HepG2 (cell line): ENCODE measurements at regions not wholly inside any gene's neighbourhood (a gene's known extent, or its start where the extent isn't known, plus 50 kb on each side); places are given as distances from the start of the nearest gene placed in this dataset.

Experiments
- ATAC-seq: fragments of 200-7000 bp; cut with Tn5 transposase; 3 replicates; pipeline ENCODE4 v1.9.1; 2020; ENCODE audit warnings: mild to moderate bottlenecking, moderate library complexity
- BruUV-seq: library from RNA; stranded (reverse); fragments of 400-500 nt; replicated peaks from 2 replicates; lab custom pipeline; 2021; lab: Mats Ljungman, UMichigan
- CTCF ChIA-PET: fragments of 300-600 bp; formaldehyde crosslinking; extraction: SDS; loops from one replicate; lab custom pipeline; 2021; ENCODE audit warnings: low total read pairs, inconsistent platforms, low intra/inter-chr PET ratio; lab: Yijun Ruan, JAX
- POLR2A ChIA-PET: fragments of 350-600 bp; sonication (Branson Sonifier 250); formaldehyde crosslinking; loops from one replicate; lab custom pipeline; 2020; ENCODE audit warnings: antibody characterized with exemption, inconsistent platforms; lab: Yijun Ruan, JAX
- DNase-seq: peaks from one replicate; pipeline ENCODE4 v3.0.0-alpha.2; 2015; ENCODE audit warnings: low spot score
- FAIRE-seq: peaks from 3 replicates; lab custom pipeline; 2011; peaks lifted over from hg19 to GRCh38; lab: Jason Lieb, UNC
- H2AFZ ChIP-seq: one replicate; pipeline ENCODE4 v1.6.1; 2011; ENCODE audit warnings: low read length, inconsistent platforms
- H3K27ac ChIP-seq: fragments of 300-600 bp; 3 replicates; pipeline ENCODE4 v1.8.0; 2011; ENCODE audit warnings: mixed run types, mild to moderate bottlenecking, mixed read lengths, low read length, inconsistent platforms; ENCODE audit not compliant: insufficient read depth; ENCODE audit errors: extremely low read length
- H3K27me3 ChIP-seq, 2 experiments: fragments of 200-600 bp in 1 of 2; 2 replicates in 1 of 2; 3 replicates in 1 of 2; pipeline versions ENCODE4 v1.6.0 to v1.8.0; 2011; ENCODE audit warnings: low read length in 2 of 2, mild to moderate bottlenecking in 2 of 2, moderate library complexity in 2 of 2, inconsistent platforms in 1 of 2; ENCODE audit not compliant: insufficient read depth in 2 of 2, control insufficient read depth in 1 of 2
- H3K36me3 ChIP-seq, 2 experiments: fragments of 200-600 bp in 1 of 2; replicated peaks in 1 of 2; 2 replicates in 1 of 2; 3 replicates in 1 of 2; pipeline versions ENCODE4 v1.5.1 to v1.8.0; 2011; ENCODE audit warnings: low read length in 2 of 2, inconsistent platforms in 1 of 2; ENCODE audit not compliant: insufficient read depth in 2 of 2, control insufficient read depth in 1 of 2
- H3K4me1 ChIP-seq: 2 replicates; pipeline ENCODE4 v1.5.1; 2012; ENCODE audit warnings: low read length, inconsistent platforms; ENCODE audit not compliant: insufficient read depth
- H3K4me2 ChIP-seq: 2 replicates; pipeline ENCODE4 v1.6.0; 2011; ENCODE audit warnings: low read depth, low read length, inconsistent platforms
- H3K4me3 ChIP-seq, 3 experiments: fragments of 200-600 bp in 1 of 3; sonication (generic), shearing (Covaris generic) in 1 of 3; replicated peaks in 1 of 3; 2 replicates each; pipeline ENCODE4 v1.5.1; 2011 to 2016; ENCODE audit warnings: low read length in 3 of 3, inconsistent platforms in 2 of 3, low read depth in 2 of 3, mild to moderate bottlenecking in 2 of 3, control low read depth in 1 of 3, mixed read lengths in 1 of 3; ENCODE audit not compliant: insufficient read depth in 1 of 3
- H3K79me2 ChIP-seq: one replicate; pipeline ENCODE4 v1.6.1; 2011; ENCODE audit warnings: low read length, inconsistent platforms; ENCODE audit not compliant: insufficient read depth
- H3K9ac ChIP-seq: 2 replicates; pipeline ENCODE4 v1.6.0; 2011; ENCODE audit warnings: mild to moderate bottlenecking, low read depth, low read length, inconsistent platforms; ENCODE audit not compliant: insufficient read depth
- H3K9me3 ChIP-seq: 2 replicates; pipeline ENCODE4 v1.5.1; 2012; ENCODE audit warnings: mild to moderate bottlenecking, low read length
- H4K20me1 ChIP-seq: 2 replicates; pipeline ENCODE4 v1.6.0; 2011; ENCODE audit warnings: inconsistent platforms, mild to moderate bottlenecking, low read length, moderate library complexity; ENCODE audit not compliant: insufficient read depth
- ATRX ChIP-seq: sonication (generic); formaldehyde crosslinking; IDR thresholded peaks from 2 replicates; pipeline ENCODE4 v1.4.0; 2020; ENCODE audit warnings: missing genetic modification reagents, borderline replicate concordance
- ELF1 ChIP-seq: sonication (generic); formaldehyde crosslinking; IDR thresholded peaks from 2 replicates; pipeline ENCODE4 v1.4.0; 2020; ENCODE audit warnings: missing genetic modification reagents
- GATAD1 ChIP-seq: IDR thresholded peaks from 2 replicates; pipeline ENCODE4 v1.6.1; 2016; ENCODE audit warnings: missing genetic modification reagents, missing compliant biosample characterization
- NFRKB ChIP-seq: fragments of 450-650 bp; IDR thresholded peaks from 2 replicates; pipeline ENCODE4 v1.6.1; 2017
- NR2F2 ChIP-seq: IDR thresholded peaks from 2 replicates; pipeline ENCODE4 v1.6.1; 2012; ENCODE audit warnings: low read depth, inconsistent platforms, borderline replicate concordance
- ONECUT2 ChIP-seq: sonication (generic); formaldehyde crosslinking; IDR thresholded peaks from 2 replicates; pipeline ENCODE4 v1.4.0; 2020; ENCODE audit warnings: missing genetic modification reagents
- PHF8 ChIP-seq: sonication (generic); formaldehyde crosslinking; IDR thresholded peaks from 2 replicates; pipeline ENCODE4 v1.5.0; 2020; ENCODE audit warnings: missing genetic modification reagents
- PTBP1 ChIP-seq: fragments of 200-400 bp; formaldehyde crosslinking; IDR thresholded peaks from 2 replicates; pipeline ENCODE4 v1.6.1; 2018; ENCODE audit warnings: low read length, low read depth; ENCODE audit not compliant: poor library complexity, severe bottlenecking
- RELA ChIP-seq: sonication (generic); formaldehyde crosslinking; IDR thresholded peaks from 2 replicates; pipeline ENCODE4 v1.4.0; 2020; ENCODE audit warnings: missing genetic modification reagents
- SKI ChIP-seq: fragments of 450-650 bp; IDR thresholded peaks from one replicate; pipeline ENCODE4 v1.6.1; 2018; ENCODE audit warnings: mild to moderate bottlenecking; ENCODE audit not compliant: partially characterized antibody
- TBX3 ChIP-seq: fragments of 450-650 bp; IDR thresholded peaks from 2 replicates; pipeline ENCODE4 v1.6.1; 2017; ENCODE audit warnings: antibody characterized with exemption, mild to moderate bottlenecking, inconsistent platforms, borderline replicate concordance
- ZFYVE20 ChIP-seq: sonication (generic); formaldehyde crosslinking; IDR thresholded peaks from 2 replicates; pipeline ENCODE4 v1.8.0; 2023; ENCODE audit warnings: low read depth, mild to moderate bottlenecking, moderate library complexity, missing genetic modification reagents, borderline replicate concordance
- ZNF12 ChIP-seq: sonication (generic); formaldehyde crosslinking; IDR thresholded peaks from 2 replicates; pipeline ENCODE4 v1.5.0; 2020; ENCODE audit warnings: missing genetic modification reagents
- ZNF713 ChIP-seq: sonication (generic); formaldehyde crosslinking; IDR thresholded peaks from 2 replicates; pipeline ENCODE4 v1.4.0; 2020; ENCODE audit warnings: mild to moderate bottlenecking, missing genetic modification reagents
- WGBS: methylation state at CpG from one replicate; pipeline ENCODE4 v1.1.6; 2017; ENCODE audit warnings: low lambda C conversion rate; 5-methylcytosine and 5-hydroxymethylcytosine counted together
- in situ Hi-C: cut with HindIII; loops from 2 replicates; pipeline ENCODE4 v1.10.0; 2017; ENCODE audit warnings: low pct_unique_long_range_greater_than_20kb; ENCODE audit not compliant: extremely low pct_ligation_motif_present
- intact Hi-C: fragments of 100-400 bp; cut with micrococcal nuclease; formaldehyde crosslinking; loops from one replicate; pipeline ENCODE4 v1.10.0; 2022; ENCODE audit not compliant: unreplicated experiment
- TF ChIP-seq, protein P1 (sequence below): sonication (generic); formaldehyde crosslinking; IDR thresholded peaks from 2 replicates; pipeline ENCODE4 v1.9.0; 2022; ENCODE audit warnings: missing genetic modification reagents, mild to moderate bottlenecking, borderline replicate concordance
- TF ChIP-seq, protein P2 (sequence below): IDR thresholded peaks from 2 replicates; pipeline ENCODE4 v1.6.1; 2012; ENCODE audit warnings: inconsistent platforms
- TF ChIP-seq, protein P3 (sequence below): sonication (generic); formaldehyde crosslinking; IDR thresholded peaks from 2 replicates; pipeline ENCODE4 v1.8.0; 2022; ENCODE audit warnings: low read depth, missing genetic modification reagents

DNA sequence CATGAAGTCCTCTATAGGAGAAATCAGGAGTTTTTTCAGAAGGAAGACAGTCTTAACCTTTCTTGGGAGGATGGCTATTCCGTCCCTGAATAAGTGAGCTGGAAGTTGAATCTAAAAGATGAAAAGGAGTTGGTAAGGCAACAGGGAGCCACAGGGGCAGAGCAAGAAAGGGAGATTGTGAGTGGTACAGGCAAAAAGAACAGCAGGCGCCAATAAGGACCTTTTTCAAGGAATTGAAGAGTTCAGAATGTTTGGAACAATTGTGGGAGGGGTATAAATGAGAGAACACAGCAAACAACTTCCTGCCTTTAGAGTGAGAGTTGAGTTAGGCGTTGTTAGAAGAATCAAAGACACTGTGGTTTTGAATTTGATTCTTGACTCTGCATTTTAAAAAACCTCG, 1003.7 kb downstream of the EPHA7 start:
- TF ChIP-seq ATRX (CRISPR knock-in tag) (no peak), TBX3 (no peak), NR2F2 (no peak), SKI (no peak), ELF1 (no peak), PHF8 (CRISPR knock-in tag) (no peak), ZFYVE20 (CRISPR knock-in tag) (no peak), ZNF12 (no peak), ZNF713 (CRISPR knock-in tag) (no peak), RELA (CRISPR knock-in tag) (no peak), PTBP1 (no peak), ONECUT2 (CRISPR knock-in tag) (no peak), NFRKB (no peak), GATAD1 (CRISPR knock-in tag) (no peak)
- TF ChIP-seq, protein P1, sequence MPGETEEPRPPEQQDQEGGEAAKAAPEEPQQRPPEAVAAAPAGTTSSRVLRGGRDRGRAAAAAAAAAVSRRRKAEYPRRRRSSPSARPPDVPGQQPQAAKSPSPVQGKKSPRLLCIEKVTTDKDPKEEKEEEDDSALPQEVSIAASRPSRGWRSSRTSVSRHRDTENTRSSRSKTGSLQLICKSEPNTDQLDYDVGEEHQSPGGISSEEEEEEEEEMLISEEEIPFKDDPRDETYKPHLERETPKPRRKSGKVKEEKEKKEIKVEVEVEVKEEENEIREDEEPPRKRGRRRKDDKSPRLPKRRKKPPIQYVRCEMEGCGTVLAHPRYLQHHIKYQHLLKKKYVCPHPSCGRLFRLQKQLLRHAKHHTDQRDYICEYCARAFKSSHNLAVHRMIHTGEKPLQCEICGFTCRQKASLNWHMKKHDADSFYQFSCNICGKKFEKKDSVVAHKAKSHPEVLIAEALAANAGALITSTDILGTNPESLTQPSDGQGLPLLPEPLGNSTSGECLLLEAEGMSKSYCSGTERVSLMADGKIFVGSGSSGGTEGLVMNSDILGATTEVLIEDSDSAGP (CRISPR knock-in tag): no peak
- TF ChIP-seq, protein P2, sequence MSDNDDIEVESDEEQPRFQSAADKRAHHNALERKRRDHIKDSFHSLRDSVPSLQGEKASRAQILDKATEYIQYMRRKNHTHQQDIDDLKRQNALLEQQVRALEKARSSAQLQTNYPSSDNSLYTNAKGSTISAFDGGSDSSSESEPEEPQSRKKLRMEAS: no peak
- TF ChIP-seq, protein P3, sequence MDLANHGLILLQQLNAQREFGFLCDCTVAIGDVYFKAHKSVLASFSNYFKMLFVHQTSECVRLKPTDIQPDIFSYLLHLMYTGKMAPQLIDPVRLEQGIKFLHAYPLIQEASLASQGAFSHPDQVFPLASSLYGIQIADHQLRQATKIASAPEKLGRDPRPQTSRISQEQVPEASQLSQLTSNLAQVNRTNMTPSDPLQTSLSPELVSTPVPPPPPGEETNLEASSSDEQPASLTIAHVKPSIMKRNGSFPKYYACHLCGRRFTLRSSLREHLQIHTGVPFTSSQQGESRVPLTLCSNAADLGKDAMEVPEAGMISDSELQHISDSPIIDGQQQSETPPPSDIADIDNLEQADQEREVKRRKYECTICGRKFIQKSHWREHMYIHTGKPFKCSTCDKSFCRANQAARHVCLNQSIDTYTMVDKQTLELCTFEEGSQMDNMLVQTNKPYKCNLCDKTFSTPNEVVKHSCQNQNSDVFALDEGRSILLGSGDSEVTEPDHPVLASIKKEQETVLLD: no peak
- no peak for FAIRE-seq
- CTCF ChIA-PET: no interaction called here

More for the DNA sequence above, 1003.7 kb downstream of the EPHA7 start:
- Histone ChIP-seq H4K20me1 (no peaks in the 10 kb centered on the region), H3K9me3 (peaks cover 5% of the 10 kb centered on the region; the same call in 1 of the 2 replicates), H3K79me2 (no peaks in the 10 kb centered on the region), H3K27me3 (no peaks in the 10 kb centered on the region), H2AFZ (no peak overlapping the region), H3K4me3 (no peak overlapping the region), H3K36me3 (no peaks in the 10 kb centered on the region), H3K4me1 (no peaks in the 10 kb centered on the region), H3K27ac (no peak overlapping the region), H3K4me2 (no peak overlapping the region), H3K9ac (no peak overlapping the region)
- WGBS: 1% methylated on average over 4 of the region's 4 CpGs
- POLR2A ChIA-PET: no interaction called here
- in situ Hi-C loops: no loop called here
- intact Hi-C loops: no loop called here
- ATAC-seq (no peak), DNase-seq (no peak)
- no TSS peak for BruUV-seq
